Kidney (tissue), 13 donors: ENCODE measurements at regions not wholly inside any gene's neighbourhood (a gene's known extent, or its start where the extent isn't known, plus 50 kb on each side); places are given as distances from the start of the nearest gene placed in this dataset.

Experiments
- DNase-seq, 5 donors: peaks; one replicate each; pipeline ENCODE4 v3.0.0-alpha.2; 2013 to 2020
- FAIRE-seq: peaks from 2 replicates; lab custom pipeline; 2012; peaks lifted over from hg19 to GRCh38; lab: Jason Lieb, UNC
- H3K27ac ChIP-seq, 2 donors: one replicate each; pipeline ENCODE4 v1.7.0; 2013; ENCODE audit warnings: low read depth in 2 of 2, low read length in 2 of 2, inconsistent platforms in 1 of 2
- H3K27me3 ChIP-seq: one replicate; pipeline ENCODE4 v1.7.1; 2013; ENCODE audit warnings: low read length, inconsistent platforms; ENCODE audit not compliant: control insufficient read depth, insufficient read depth
- H3K36me3 ChIP-seq, 3 donors: one replicate each; pipeline versions ENCODE4 v1.7.0 to v1.7.1; 2013; ENCODE audit warnings: low read length in 3 of 3, control low read depth in 1 of 3, inconsistent platforms in 1 of 3; ENCODE audit not compliant: insufficient read depth in 3 of 3, control insufficient read depth in 2 of 3
- H3K4me1 ChIP-seq, 3 donors: one replicate each; pipeline versions ENCODE4 v1.7.0 to v1.7.1; 2013; ENCODE audit warnings: low read length in 3 of 3, inconsistent platforms in 1 of 3, low read depth in 1 of 3; ENCODE audit not compliant: control insufficient read depth in 2 of 3, insufficient read depth in 2 of 3
- H3K4me3 ChIP-seq, 3 donors: one replicate each; pipeline versions ENCODE4 v1.7.0 to v1.8.1; 2013; ENCODE audit warnings: low read length in 3 of 3, control low read depth in 1 of 3, inconsistent platforms in 1 of 3
- H3K9ac ChIP-seq, 3 donors: one replicate each; pipeline versions ENCODE4 v1.7.0 to v1.7.1; 2013; ENCODE audit warnings: low read length in 3 of 3, control low read depth in 1 of 3, inconsistent platforms in 1 of 3
- H3K9me3 ChIP-seq, 3 donors: one replicate each; pipeline versions ENCODE4 v1.7.0 to v1.7.1; 2013; ENCODE audit warnings: low read length in 3 of 3, control low read depth in 1 of 3, inconsistent platforms in 1 of 3; ENCODE audit not compliant: control insufficient read depth in 2 of 3, insufficient read depth in 1 of 3
- intact Hi-C: fragments of 100-400 bp; cut with DNase I; formaldehyde crosslinking; loops from one replicate; pipeline ENCODE4 v1.11.1; 2022
- TF ChIP-seq, protein P1 (sequence below): IDR thresholded peaks from 3 replicates; pipeline ENCODE4 v1.5.1; 2012; ENCODE audit warnings: mild to moderate bottlenecking, moderate library complexity, borderline replicate concordance; ENCODE audit not compliant: insufficient read depth; ENCODE audit errors: extremely low read depth
- donor health status: control.
- donor health status: control.
- donor health status: control.
- donor health status: control.
- donor health status: control.
- donor health status: DM: yes; HTN: yes; CAD: no.
- donor health status: Normal renal cell carcinoma (clear cell type).

GRCh38 chr6:1070085-1070521 lies 241.8 kb upstream of the FOXQ1 start:
- Histone ChIP-seq H3K4me1 (no peaks in the 10 kb centered on the region), H3K27me3 (no peaks in the 10 kb centered on the region), H3K27ac (no peak overlapping the region), H3K36me3 (no peaks in the 10 kb centered on the region), H3K9ac (no peak overlapping the region), H3K4me3 (no peak overlapping the region), H3K9me3 (no peaks in the 10 kb centered on the region)
- TF ChIP-seq, protein P1, sequence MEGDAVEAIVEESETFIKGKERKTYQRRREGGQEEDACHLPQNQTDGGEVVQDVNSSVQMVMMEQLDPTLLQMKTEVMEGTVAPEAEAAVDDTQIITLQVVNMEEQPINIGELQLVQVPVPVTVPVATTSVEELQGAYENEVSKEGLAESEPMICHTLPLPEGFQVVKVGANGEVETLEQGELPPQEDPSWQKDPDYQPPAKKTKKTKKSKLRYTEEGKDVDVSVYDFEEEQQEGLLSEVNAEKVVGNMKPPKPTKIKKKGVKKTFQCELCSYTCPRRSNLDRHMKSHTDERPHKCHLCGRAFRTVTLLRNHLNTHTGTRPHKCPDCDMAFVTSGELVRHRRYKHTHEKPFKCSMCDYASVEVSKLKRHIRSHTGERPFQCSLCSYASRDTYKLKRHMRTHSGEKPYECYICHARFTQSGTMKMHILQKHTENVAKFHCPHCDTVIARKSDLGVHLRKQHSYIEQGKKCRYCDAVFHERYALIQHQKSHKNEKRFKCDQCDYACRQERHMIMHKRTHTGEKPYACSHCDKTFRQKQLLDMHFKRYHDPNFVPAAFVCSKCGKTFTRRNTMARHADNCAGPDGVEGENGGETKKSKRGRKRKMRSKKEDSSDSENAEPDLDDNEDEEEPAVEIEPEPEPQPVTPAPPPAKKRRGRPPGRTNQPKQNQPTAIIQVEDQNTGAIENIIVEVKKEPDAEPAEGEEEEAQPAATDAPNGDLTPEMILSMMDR: no peak
- FAIRE-seq (no peak), DNase-seq (no peak)
- intact Hi-C loops: no loop called here

- intact Hi-C loops: no loop called here
- H3K27ac ChIP-seq: no peak overlapping the region
- TF ChIP-seq, protein P1: no peak
- H3K4me3 ChIP-seq: no peak overlapping the region
- FAIRE-seq (no peak), DNase-seq (no peak)
- H3K9me3 ChIP-seq: no peaks in the 10 kb centered on the region
- H3K36me3 ChIP-seq: no peaks in the 10 kb centered on the region
- H3K27me3 ChIP-seq: no peaks in the 10 kb centered on the region
- H3K9ac ChIP-seq: no peak overlapping the region
- H3K4me1 ChIP-seq: no peaks in the 10 kb centered on the region
These were observed 243.0 kb upstream of the FOXQ1 start for GRCh38 chr6:1068905-1069304.

DNA sequence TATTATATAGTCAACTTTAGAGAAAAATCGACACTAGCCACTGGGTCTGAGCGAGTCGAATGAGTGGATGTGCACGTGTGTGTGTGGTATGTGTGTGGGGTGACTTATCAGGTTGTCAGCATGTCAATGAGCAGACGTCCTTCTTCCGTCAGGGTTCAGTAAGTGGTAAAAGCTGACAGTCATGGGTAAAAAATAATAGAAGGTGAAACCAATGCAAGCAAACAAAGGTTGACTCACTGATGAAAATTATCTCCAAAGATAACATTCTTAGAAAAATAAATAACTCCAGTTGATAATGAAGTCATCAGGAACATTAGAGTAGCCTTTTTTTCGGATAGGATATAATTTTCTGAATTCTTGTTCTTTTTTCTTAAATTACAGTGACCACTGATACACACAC lies 243.8 kb upstream of the FOXQ1 start:
- no peak for DNase-seq
- no peaks in the 10 kb centered on the region for H3K4me1 ChIP-seq
- H3K27ac ChIP-seq: no peak overlapping the region
- H3K27me3 ChIP-seq: no peaks in the 10 kb centered on the region
- no peaks in the 10 kb centered on the region for H3K36me3 ChIP-seq
- no peak overlapping the region for H3K4me3 ChIP-seq
- FAIRE-seq: no peak
- H3K9ac ChIP-seq: no peak overlapping the region
- TF ChIP-seq, protein P1: no peak
- no peaks in the 10 kb centered on the region for H3K9me3 ChIP-seq
- intact Hi-C loops: no loop called here

DNA sequence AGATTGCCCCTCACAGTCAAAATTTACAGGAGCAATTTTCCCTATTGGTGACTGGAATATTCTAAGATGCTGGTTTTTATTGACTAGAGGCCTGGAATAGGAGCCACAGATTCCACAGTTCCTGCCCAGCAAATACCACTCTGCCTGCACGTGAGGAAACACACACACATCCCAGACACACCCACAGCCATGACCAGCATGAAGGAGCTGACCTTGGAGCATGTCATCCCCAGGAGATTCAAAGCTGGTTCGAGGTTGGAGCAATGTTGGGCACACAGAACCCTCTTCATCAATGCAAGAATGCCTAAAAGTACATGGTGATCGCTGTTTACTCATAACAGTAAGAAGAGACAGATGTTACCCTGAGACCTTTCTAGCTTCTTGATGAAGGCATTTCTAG lies 244.6 kb upstream of the FOXQ1 start:
- intact Hi-C loops: no loop called here
- TF ChIP-seq, protein P1: no peak
- no peak for FAIRE-seq

More for the DNA sequence above, 244.6 kb upstream of the FOXQ1 start:
- H3K27ac ChIP-seq: no peak overlapping the region
- no peaks in the 10 kb centered on the region for H3K4me1 ChIP-seq
- no peaks in the 10 kb centered on the region for H3K27me3 ChIP-seq
- no peak overlapping the region for H3K9ac ChIP-seq
- H3K4me3 ChIP-seq: no peak overlapping the region
- H3K36me3 ChIP-seq: no peaks in the 10 kb centered on the region
- no peaks in the 10 kb centered on the region for H3K9me3 ChIP-seq
- no peak for DNase-seq
